ENCODE measurements at regions not wholly inside any gene's neighbourhood (a gene's known extent, or its start where the extent isn't known, plus 50 kb on each side); places are given as distances from the start of the nearest gene placed in this dataset.

- TF ChIP-seq CTCF (IDR thresholded peaks at IDR 0.05) (no peak), POLR2AphosphoS5 (IDR thresholded peaks at IDR 0.05) (no peak), POLR2A (IDR thresholded peaks at IDR 0.05) (no peak)
Observed at GRCh38 chr5:87948486-87948885, 320.2 kb downstream of the TMEM161B start.

Data from breast epithelium (tissue), 3 donors.